GM19035 (cell line): ENCODE measurements at regions not wholly inside any gene's neighbourhood (a gene's known extent, or its start where the extent isn't known, plus 50 kb on each side); places are given as distances from the start of the nearest gene placed in this dataset.
"Not testable (repeated sequence)": the region's sequence is repeated elsewhere in the genome, so short reads cannot be mapped to it uniquely, and the experiment has no call there.

Source experiments
- ATAC-seq: cut with Tn5 transposase; IDR thresholded peaks from one replicate; pipeline ENCODE4 v1.9.1; 2021; ENCODE audit not compliant: unreplicated experiment

GRCh38 chrX:138946926-138947325 is 235.4 kb upstream of the FGF13 start:
- ATAC-seq = no peak

GRCh38 chrX:138945219-138945618 is 233.7 kb upstream of the FGF13 start:
- no peak for ATAC-seq

GRCh38 chrX:138939038-138939437 is 227.5 kb upstream of the FGF13 start:
- no peak for ATAC-seq

- no peak for ATAC-seq
Measured at GRCh38 chrX:138938003-138938402, 226.5 kb upstream of the FGF13 start.

- no peak for ATAC-seq
Measured at GRCh38 chrX:138931212-138931611, 219.7 kb upstream of the FGF13 start.

GRCh38 chrX:138930583-138930945 is 219.0 kb upstream of the FGF13 start:
- no peak for ATAC-seq

GRCh38 chrX:138929926-138930582 is 218.5 kb upstream of the FGF13 start:
- ATAC-seq = no peak

GRCh38 chrX:138928737-138929459 is 217.4 kb upstream of the FGF13 start:
- no peak for ATAC-seq

- ATAC-seq = no peak
Measured at GRCh38 chrX:138925330-138925729, 213.8 kb upstream of the FGF13 start.

GRCh38 chrX:138923805-138924204 is 212.3 kb upstream of the FGF13 start:
- no peak for ATAC-seq

- no peak for ATAC-seq
Measured at GRCh38 chrX:138921031-138921430, 209.5 kb upstream of the FGF13 start.

GRCh38 chrX:138917781-138918180 is 206.3 kb upstream of the FGF13 start:
- no peak for ATAC-seq

- ATAC-seq = no peak
Measured at GRCh38 chrX:138914767-138915166, 203.2 kb upstream of the FGF13 start.

GRCh38 chrX:138908577-138908976 is 197.1 kb upstream of the FGF13 start:
- ATAC-seq = no peak

GRCh38 chrX:138897621-138898492 is 186.3 kb upstream of the FGF13 start:
- no peak for ATAC-seq

- no peak for ATAC-seq
Measured at GRCh38 chrX:138890491-138890890, 179.0 kb upstream of the FGF13 start.

GRCh38 chrX:138889149-138889548 is 177.6 kb upstream of the FGF13 start:
- no peak for ATAC-seq

- ATAC-seq = no peak
Measured at GRCh38 chrX:138886769-138887168, 175.3 kb upstream of the FGF13 start.

GRCh38 chrX:138885886-138886285 is 174.4 kb upstream of the FGF13 start:
- no peak for ATAC-seq

- ATAC-seq = not testable (repeated sequence)
Measured at GRCh38 chrX:138880293-138880692, 168.8 kb upstream of the FGF13 start.

- no peak for ATAC-seq
Measured at GRCh38 chrX:138877746-138878145, 166.2 kb upstream of the FGF13 start.

- ATAC-seq = no peak
Measured at GRCh38 chrX:138875472-138875871, 164.0 kb upstream of the FGF13 start.
